ENCODE measurements at regions not wholly inside any gene's neighbourhood (a gene's known extent, or its start where the extent isn't known, plus 50 kb on each side); places are given as distances from the start of the nearest gene placed in this dataset.

DNA sequence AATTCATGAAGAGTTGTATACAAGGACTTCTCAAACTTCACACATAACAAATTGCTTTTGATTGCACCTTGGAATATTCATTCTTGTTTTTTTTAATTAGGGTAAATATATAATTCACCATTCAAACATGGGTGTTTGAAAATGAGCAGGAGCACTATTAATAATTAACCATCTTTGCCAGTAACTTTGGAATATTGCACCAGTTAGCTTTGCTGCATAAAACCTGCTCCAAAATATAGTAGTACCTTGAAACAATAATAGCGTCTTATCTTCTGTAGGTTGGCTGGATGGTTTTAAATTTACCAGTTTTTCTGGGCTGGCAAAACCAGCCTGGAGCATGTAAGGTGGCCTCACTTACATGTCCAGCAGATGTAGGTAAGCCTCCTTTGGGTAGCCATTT lies 1112.4 kb downstream of the TRHDE start:
- no peaks in the 10 kb centered on the region for H3K27me3 ChIP-seq (ENCODE audit: insufficient read depth, low read depth, low read length)
- no peak overlapping the region for H3K4me3 ChIP-seq (ENCODE audit: low read length)
- H3K4me2 ChIP-seq (ENCODE audit: low read length) = no peak overlapping the region
- no peaks in the 10 kb centered on the region for H3K9me2 ChIP-seq (ENCODE audit: insufficient read depth, low read length)
- no peaks in the 10 kb centered on the region for H4K20me1 ChIP-seq (ENCODE audit: insufficient read depth)
- H3K9me3 ChIP-seq (ENCODE audit: low read length) = no peaks in the 10 kb centered on the region
- H3K27ac ChIP-seq (ENCODE audit: low read length) = no peak overlapping the region
- no peaks in the 10 kb centered on the region for H3F3A ChIP-seq (ENCODE audit: insufficient read depth, low read length, poor library complexity, severe bottlenecking)
- H3K36me3 ChIP-seq (ENCODE audit: insufficient read depth, low read length) = no peaks in the 10 kb centered on the region
- TF ChIP-seq EZH2 (IDR thresholded peaks at IDR 0.05; ENCODE audit: borderline replicate concordance, insufficient read depth, low read length, poor library complexity, severe bottlenecking) (no peak), MXI1 (conservative IDR thresholded peaks at IDR 0.05; ENCODE audit: poor library complexity, severe bottlenecking) (no peak)
- no peak overlapping the region for H2AFZ ChIP-seq (ENCODE audit: low read depth, low read length)
- H3K9ac ChIP-seq (ENCODE audit: low read length) = no peak overlapping the region
- H3K79me2 ChIP-seq (replicated peaks; ENCODE audit: insufficient read depth, low read length) = no peaks in the 10 kb centered on the region

- Histone ChIP-seq H3K36me3 (ENCODE audit: insufficient read depth, low read length) (no peaks in the 10 kb centered on the region), H3K9me3 (ENCODE audit: low read length) (no peaks in the 10 kb centered on the region), H3K79me2 (replicated peaks; ENCODE audit: insufficient read depth, low read length) (no peaks in the 10 kb centered on the region), H4K20me1 (ENCODE audit: insufficient read depth) (no peaks in the 10 kb centered on the region), H3K9me2 (ENCODE audit: insufficient read depth, low read length) (no peaks in the 10 kb centered on the region), H2AFZ (ENCODE audit: low read depth, low read length) (no peak overlapping the region), H3K27ac (ENCODE audit: low read length) (no peak overlapping the region), H3F3A (ENCODE audit: insufficient read depth, low read length, poor library complexity, severe bottlenecking) (no peaks in the 10 kb centered on the region), H3K4me2 (ENCODE audit: low read length) (no peak overlapping the region), H3K27me3 (ENCODE audit: insufficient read depth, low read depth, low read length) (no peaks in the 10 kb centered on the region), H3K4me3 (ENCODE audit: low read length) (no peak overlapping the region), H3K9ac (ENCODE audit: low read length) (no peak overlapping the region)
- no peak for TF ChIP-seq REST (IDR thresholded peaks at IDR 0.05; ENCODE audit: borderline replicate concordance)
Observed at GRCh38 chr12:73390261-73390660, 1118.1 kb downstream of the TRHDE start.

DNA sequence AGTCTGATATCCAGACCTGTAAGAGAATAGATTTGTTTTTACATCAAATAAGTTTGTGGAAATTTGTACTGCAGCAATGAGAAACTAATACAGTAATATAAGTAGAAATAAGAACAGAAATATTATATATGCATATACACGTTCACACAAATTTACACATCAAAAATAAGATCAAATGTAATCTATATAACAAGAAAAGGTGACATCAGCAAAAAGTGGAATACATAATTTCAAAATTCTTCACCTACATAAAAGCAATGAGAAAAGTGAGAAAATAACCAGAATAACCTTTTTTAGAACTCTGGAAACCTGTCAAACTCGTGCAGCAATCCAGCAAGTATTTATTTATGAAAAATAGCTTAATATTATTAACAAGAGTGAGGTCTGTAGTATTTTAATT lies 1124.6 kb upstream of the ATXN7L3B start:
- Histone ChIP-seq H3K79me2 (replicated peaks; ENCODE audit: insufficient read depth, low read length) (no peaks in the 10 kb centered on the region), H3K9me3 (ENCODE audit: low read length) (no peaks in the 10 kb centered on the region), H3K9me2 (ENCODE audit: insufficient read depth, low read length) (no peaks in the 10 kb centered on the region), H3K27ac (ENCODE audit: low read length) (no peak overlapping the region), H3K36me3 (ENCODE audit: insufficient read depth, low read length) (no peaks in the 10 kb centered on the region), H4K20me1 (ENCODE audit: insufficient read depth) (no peaks in the 10 kb centered on the region), H3F3A (ENCODE audit: insufficient read depth, low read length, poor library complexity, severe bottlenecking) (no peaks in the 10 kb centered on the region), H3K27me3 (ENCODE audit: insufficient read depth, low read depth, low read length) (no peaks in the 10 kb centered on the region), H2AFZ (ENCODE audit: low read depth, low read length) (no peak overlapping the region), H3K4me2 (ENCODE audit: low read length) (no peak overlapping the region), H3K4me3 (ENCODE audit: low read length) (no peak overlapping the region), H3K9ac (ENCODE audit: low read length) (no peak overlapping the region)
- TF ChIP-seq MXI1 (conservative IDR thresholded peaks at IDR 0.05; ENCODE audit: poor library complexity, severe bottlenecking) (no peak), CTCF (IDR thresholded peaks at IDR 0.05; ENCODE audit: poor library complexity, severe bottlenecking) (no peak), POLR2AphosphoS5 (IDR thresholded peaks at IDR 0.05) (no peak), TAF1 (IDR thresholded peaks at IDR 0.05; ENCODE audit: low read depth) (no peak), SMC3 (conservative IDR thresholded peaks at IDR 0.05; ENCODE audit: poor library complexity) (no peak), RAD21 (conservative IDR thresholded peaks at IDR 0.05) (no peak), REST (IDR thresholded peaks at IDR 0.05; ENCODE audit: borderline replicate concordance) (no peak), EZH2 (IDR thresholded peaks at IDR 0.05; ENCODE audit: borderline replicate concordance, insufficient read depth, low read length, poor library complexity, severe bottlenecking) (no peak), EP300 (conservative IDR thresholded peaks at IDR 0.05; ENCODE audit: poor library complexity, severe bottlenecking) (no peak)

Data from neural cell (in vitro differentiated cells).